RWPE1 (cell line): ENCODE measurements at regions not wholly inside any gene's neighbourhood (a gene's known extent, or its start where the extent isn't known, plus 50 kb on each side); places are given as distances from the start of the nearest gene placed in this dataset.

Experiments
- CTCF ChIA-PET: fragments of 350-600 bp; sonication (Branson Sonifier 250); formaldehyde crosslinking; extraction: SDS; loops from one replicate; lab custom pipeline; 2021; lab: Yijun Ruan, JAX
- POLR2A ChIA-PET: fragments of 400-600 bp; formaldehyde crosslinking; extraction: SDS; loops from one replicate; lab custom pipeline; 2020; ENCODE audit warnings: antibody characterized with exemption; ENCODE audit not compliant: low non-redundant PET; lab: Yijun Ruan, JAX
- DNase-seq: peaks from one replicate; pipeline ENCODE4 v3.0.0; 2012; ENCODE audit warnings: low spot score
- H3K27ac ChIP-seq: fragments of 450-650 bp; 2 replicates; pipeline ENCODE4 v1.5.1; 2017
- TF ChIP-seq, protein P1 (sequence below): fragments of 450-650 bp; conservative IDR thresholded peaks from 2 replicates; pipeline ENCODE4 v1.5.1; 2017; ENCODE audit warnings: low read depth, mild to moderate bottlenecking

GRCh38 chr6:153392156-153392555 is 261.1 kb upstream of the RGS17 start:
- DNase-seq, result no peak
- TF ChIP-seq, protein P1, sequence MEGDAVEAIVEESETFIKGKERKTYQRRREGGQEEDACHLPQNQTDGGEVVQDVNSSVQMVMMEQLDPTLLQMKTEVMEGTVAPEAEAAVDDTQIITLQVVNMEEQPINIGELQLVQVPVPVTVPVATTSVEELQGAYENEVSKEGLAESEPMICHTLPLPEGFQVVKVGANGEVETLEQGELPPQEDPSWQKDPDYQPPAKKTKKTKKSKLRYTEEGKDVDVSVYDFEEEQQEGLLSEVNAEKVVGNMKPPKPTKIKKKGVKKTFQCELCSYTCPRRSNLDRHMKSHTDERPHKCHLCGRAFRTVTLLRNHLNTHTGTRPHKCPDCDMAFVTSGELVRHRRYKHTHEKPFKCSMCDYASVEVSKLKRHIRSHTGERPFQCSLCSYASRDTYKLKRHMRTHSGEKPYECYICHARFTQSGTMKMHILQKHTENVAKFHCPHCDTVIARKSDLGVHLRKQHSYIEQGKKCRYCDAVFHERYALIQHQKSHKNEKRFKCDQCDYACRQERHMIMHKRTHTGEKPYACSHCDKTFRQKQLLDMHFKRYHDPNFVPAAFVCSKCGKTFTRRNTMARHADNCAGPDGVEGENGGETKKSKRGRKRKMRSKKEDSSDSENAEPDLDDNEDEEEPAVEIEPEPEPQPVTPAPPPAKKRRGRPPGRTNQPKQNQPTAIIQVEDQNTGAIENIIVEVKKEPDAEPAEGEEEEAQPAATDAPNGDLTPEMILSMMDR, result no peak
- POLR2A ChIA-PET, result no interaction called here
- CTCF ChIA-PET, result interaction anchor here (0.6 kb wide), 1 partner anchor 848 kb away, joined by 3 read pairs; no protein-coding TSS in a partner anchor
- H3K27ac ChIP-seq, result no peak overlapping the region

- ChIA-PET CTCF (no interaction called here), POLR2A (no interaction called here)
- DNase-seq, result no peak
- no peak overlapping the region for H3K27ac ChIP-seq
- TF ChIP-seq, protein P1, result no peak
Measured at GRCh38 chr6:153373869-153374268, 242.8 kb upstream of the RGS17 start.

DNA sequence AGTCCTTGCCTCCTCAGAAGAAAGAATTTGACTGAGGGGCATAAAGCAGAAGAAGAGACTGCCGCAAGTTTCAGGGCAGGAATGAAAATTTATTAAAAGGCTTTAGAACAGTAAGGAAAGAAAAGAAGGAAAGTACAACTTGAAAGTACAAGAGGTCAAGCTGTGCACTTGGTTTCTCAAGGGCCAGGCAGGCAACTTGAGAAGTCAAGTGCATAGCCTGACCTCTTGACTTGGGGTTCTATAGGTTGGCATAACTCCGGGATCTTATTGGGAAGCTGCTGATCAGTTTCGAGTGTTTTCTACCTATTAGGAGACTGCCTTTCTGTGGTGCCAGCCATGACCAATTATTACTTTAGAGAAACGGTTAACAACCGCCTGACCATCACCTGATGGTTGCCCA is 237.0 kb upstream of the RGS17 start:
- ChIA-PET CTCF (no interaction called here), POLR2A (no interaction called here)
- no peak for DNase-seq
- no peak overlapping the region for H3K27ac ChIP-seq
- TF ChIP-seq, protein P1, result no peak

- no peak overlapping the region for H3K27ac ChIP-seq
- ChIA-PET CTCF (no interaction called here), POLR2A (no interaction called here)
- no peak for DNase-seq
- TF ChIP-seq, protein P1, result no peak
Measured at GRCh38 chr6:153367021-153367420, 235.9 kb upstream of the RGS17 start.

DNA sequence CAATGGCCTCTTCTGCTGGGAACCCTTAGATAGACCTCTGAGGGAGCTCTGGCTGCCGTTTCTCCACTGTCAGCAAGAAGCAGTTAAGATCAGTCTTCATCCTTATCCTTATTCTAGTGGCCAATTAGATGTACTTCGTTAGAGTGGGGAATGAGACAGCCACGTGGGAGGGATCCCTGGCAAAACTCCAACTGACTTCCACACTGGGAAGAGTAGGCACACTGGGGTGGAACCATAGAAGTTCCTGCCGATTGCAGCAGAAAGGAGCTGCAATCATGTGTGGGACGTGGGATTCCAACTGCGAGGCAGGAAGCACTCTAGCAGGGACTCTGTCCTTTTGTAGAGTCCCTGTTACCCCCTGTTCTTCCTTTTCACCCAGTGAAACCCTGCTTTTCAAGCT is 226.3 kb upstream of the RGS17 start:
- ChIA-PET POLR2A (no interaction called here), CTCF (interaction anchor here (0.7 kb wide), 1 partner anchor 142 kb away, joined by 3 read pairs; no protein-coding TSS in a partner anchor)
- DNase-seq, result no peak

DNA sequence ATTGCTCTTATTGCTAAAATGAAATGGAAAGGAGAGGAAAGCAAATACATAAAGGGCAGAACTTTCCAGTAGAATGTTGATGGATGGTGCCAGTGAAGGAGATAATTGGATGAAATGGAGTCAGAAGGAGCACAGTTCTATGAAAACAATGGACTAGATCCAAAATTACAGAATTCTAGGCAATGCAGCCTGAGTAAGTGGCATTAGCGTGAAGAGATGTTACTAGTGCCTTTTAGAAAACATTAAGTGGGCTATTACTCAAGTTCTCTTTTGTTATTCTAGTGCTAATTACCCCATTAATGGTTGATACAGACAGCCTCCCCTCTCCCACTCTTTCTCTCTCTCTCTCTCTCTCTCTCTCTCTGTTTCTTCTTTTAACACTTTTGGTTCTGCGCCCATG is 209.5 kb upstream of the RGS17 start:
- POLR2A ChIA-PET, result no interaction called here
- DNase-seq, result no peak
- H3K27ac ChIP-seq, result no peak overlapping the region
- TF ChIP-seq, protein P1, result no peak
- CTCF ChIA-PET, result interaction anchor here (0.6 kb wide), 1 partner anchor 28 kb away, joined by 3 read pairs; no protein-coding TSS in a partner anchor

More for the DNA sequence above, 226.3 kb upstream of the RGS17 start:
- H3K27ac ChIP-seq, result no peak overlapping the region
- TF ChIP-seq, protein P1, result no peak
